ENCODE measurements at regions not wholly inside any gene's neighbourhood (a gene's known extent, or its start where the extent isn't known, plus 50 kb on each side); places are given as distances from the start of the nearest gene placed in this dataset.

- H3K4me3 ChIP-seq (ENCODE audit: low read length), result no peak overlapping the region
- TF ChIP-seq EZH2phosphoT487 (IDR thresholded peaks at IDR 0.05; ENCODE audit: low read length) (no peak), CTCF (IDR thresholded peaks at IDR 0.05; ENCODE audit: low read length) (no peak), EZH2 (optimal IDR thresholded peaks at IDR 0.05; ENCODE audit: low read depth, low read length) (no peak)
- H2AFZ ChIP-seq (ENCODE audit: low read length), result no peak overlapping the region
- no peaks in the 10 kb centered on the region for H3K9me2 ChIP-seq (replicated peaks; ENCODE audit: insufficient read depth, low read length)
- no peaks in the 10 kb centered on the region for H3K79me2 ChIP-seq (ENCODE audit: low read length)
- no peaks in the 10 kb centered on the region for H3K36me3 ChIP-seq (replicated peaks; ENCODE audit: insufficient read depth, low read length)
- DNase-seq, result no peak
- H4K20me1 ChIP-seq (ENCODE audit: insufficient read depth, low read length), result no peaks in the 10 kb centered on the region
- no peak overlapping the region for H3K4me2 ChIP-seq (ENCODE audit: low read depth, low read length)
- H3K27me3 ChIP-seq (replicated peaks; ENCODE audit: insufficient read depth, low read length), result no peaks in the 10 kb centered on the region
- no peaks in the 10 kb centered on the region for H3K4me1 ChIP-seq (ENCODE audit: low read length)
- no peak overlapping the region for H3K9ac ChIP-seq (ENCODE audit: low read length)
- no peak overlapping the region for H3K27ac ChIP-seq (ENCODE audit: low read length)
- no peaks in the 10 kb centered on the region for H3F3A ChIP-seq (ENCODE audit: insufficient read depth, low read length)
- H3K9me3 ChIP-seq (replicated peaks; ENCODE audit: insufficient read depth, low read length), result no peaks in the 10 kb centered on the region
Observed at GRCh38 chr5:17046320-17046719, 110.2 kb upstream of the MYO10 start.

- DNase-seq, result no peak
- Histone ChIP-seq H3K4me2 (ENCODE audit: low read depth, low read length) (no peak overlapping the region), H3K9me2 (replicated peaks; ENCODE audit: insufficient read depth, low read length) (no peaks in the 10 kb centered on the region), H3K9me3 (replicated peaks; ENCODE audit: insufficient read depth, low read length) (no peaks in the 10 kb centered on the region), H3K9ac (ENCODE audit: low read length) (no peak overlapping the region), H4K20me1 (ENCODE audit: insufficient read depth, low read length) (no peaks in the 10 kb centered on the region), H3K4me1 (ENCODE audit: low read length) (no peaks in the 10 kb centered on the region), H3K4me3 (ENCODE audit: low read length) (no peak overlapping the region), H3F3A (ENCODE audit: insufficient read depth, low read length) (no peaks in the 10 kb centered on the region), H3K79me2 (ENCODE audit: low read length) (no peaks in the 10 kb centered on the region), H3K36me3 (replicated peaks; ENCODE audit: insufficient read depth, low read length) (no peaks in the 10 kb centered on the region), H3K27ac (ENCODE audit: low read length) (no peak overlapping the region), H2AFZ (ENCODE audit: low read length) (no peak overlapping the region), H3K27me3 (replicated peaks; ENCODE audit: insufficient read depth, low read length) (no peaks in the 10 kb centered on the region)
- TF ChIP-seq EZH2 (optimal IDR thresholded peaks at IDR 0.05; ENCODE audit: low read depth, low read length) (no peak), EZH2phosphoT487 (IDR thresholded peaks at IDR 0.05; ENCODE audit: low read length) (no peak), CTCF (IDR thresholded peaks at IDR 0.05; ENCODE audit: low read length) (no peak)
Observed at GRCh38 chr5:17050236-17050635, 114.1 kb upstream of the MYO10 start.

- H3K4me2 ChIP-seq (ENCODE audit: low read depth, low read length), result no peak overlapping the region
- H3K27ac ChIP-seq (ENCODE audit: low read length), result no peak overlapping the region
- no peaks in the 10 kb centered on the region for H3F3A ChIP-seq (ENCODE audit: insufficient read depth, low read length)
- H3K9me3 ChIP-seq (replicated peaks; ENCODE audit: insufficient read depth, low read length), result no peaks in the 10 kb centered on the region
- H3K27me3 ChIP-seq (replicated peaks; ENCODE audit: insufficient read depth, low read length), result no peaks in the 10 kb centered on the region
- H3K9ac ChIP-seq (ENCODE audit: low read length), result no peak overlapping the region
- DNase-seq, result no peak
- no peaks in the 10 kb centered on the region for H3K79me2 ChIP-seq (ENCODE audit: low read length)
- H3K9me2 ChIP-seq (replicated peaks; ENCODE audit: insufficient read depth, low read length), result no peaks in the 10 kb centered on the region
- H3K4me1 ChIP-seq (ENCODE audit: low read length), result no peaks in the 10 kb centered on the region
- no peak overlapping the region for H3K4me3 ChIP-seq (ENCODE audit: low read length)
- H4K20me1 ChIP-seq (ENCODE audit: insufficient read depth, low read length), result no peaks in the 10 kb centered on the region
- H2AFZ ChIP-seq (ENCODE audit: low read length), result no peak overlapping the region
- no peak for TF ChIP-seq EZH2phosphoT487 (IDR thresholded peaks at IDR 0.05; ENCODE audit: low read length)
- no peak for TF ChIP-seq EZH2 (optimal IDR thresholded peaks at IDR 0.05; ENCODE audit: low read depth, low read length)
- no peak for TF ChIP-seq CTCF (IDR thresholded peaks at IDR 0.05; ENCODE audit: low read length)
- no peaks in the 10 kb centered on the region for H3K36me3 ChIP-seq (replicated peaks; ENCODE audit: insufficient read depth, low read length)
Observed at GRCh38 chr5:17054911-17055310, 118.8 kb upstream of the MYO10 start.
